Fibroblast of lung (primary cell): ENCODE measurements at regions not wholly inside any gene's neighbourhood (a gene's known extent, or its start where the extent isn't known, plus 50 kb on each side); places are given as distances from the start of the nearest gene placed in this dataset.

Experiments used
- DNase-seq, 2 donors: peaks; one replicate each; pipeline versions ENCODE4 v3.0.0 to v3.0.0-alpha.2; 2010; ENCODE audit warnings: low read depth in 2 of 2
- H2AFZ ChIP-seq: 2 replicates; pipeline ENCODE4 v1.5.1; 2012; ENCODE audit warnings: low read length, control low read depth, inconsistent platforms
- H3K27ac ChIP-seq: 2 replicates; pipeline ENCODE4 v1.5.1; 2011; ENCODE audit warnings: low read length, control low read depth; ENCODE audit not compliant: insufficient read depth
- H3K27me3 ChIP-seq: 2 replicates; pipeline ENCODE4 v1.5.1; 2011; ENCODE audit warnings: mild to moderate bottlenecking, low read length; ENCODE audit not compliant: control insufficient read depth, insufficient read depth
- H3K36me3 ChIP-seq: 2 replicates; pipeline ENCODE4 v1.5.1; 2011; ENCODE audit warnings: low read length; ENCODE audit not compliant: control insufficient read depth, insufficient read depth
- H3K4me1 ChIP-seq: 2 replicates; pipeline ENCODE4 v1.5.1; 2011; ENCODE audit warnings: low read length; ENCODE audit not compliant: control insufficient read depth, insufficient read depth; ENCODE audit errors: extremely low read depth
- H3K4me2 ChIP-seq: 2 replicates; pipeline ENCODE4 v1.5.1; 2011; ENCODE audit warnings: low read length, control low read depth; ENCODE audit not compliant: insufficient read depth; ENCODE audit errors: extremely low read depth
- H3K4me3 ChIP-seq, 4 experiments: fragments of 200-600 bp in 1 of 4; sonication (generic) in 1 of 4; replicated peaks in 1 of 4; 2 replicates each; pipeline ENCODE4 v1.5.1; 2011 to 2016; ENCODE audit warnings: low read length in 4 of 4, low read depth in 3 of 4, mild to moderate bottlenecking in 3 of 4, control low read depth in 2 of 4, inconsistent platforms in 1 of 4, mixed read lengths in 1 of 4; ENCODE audit not compliant: insufficient read depth in 1 of 4; ENCODE audit errors: control extremely low read depth in 1 of 4
- H3K79me2 ChIP-seq: 2 replicates; pipeline ENCODE4 v1.5.1; 2012; ENCODE audit warnings: mild to moderate bottlenecking, low read length, inconsistent platforms; ENCODE audit not compliant: control insufficient read depth, insufficient read depth
- H3K9ac ChIP-seq: 2 replicates; pipeline ENCODE4 v1.5.1; 2011; ENCODE audit warnings: mild to moderate bottlenecking, low read length, control low read depth; ENCODE audit not compliant: insufficient read depth
- H3K9me3 ChIP-seq: 2 replicates; pipeline ENCODE4 v1.5.1; 2012; ENCODE audit warnings: low read depth, low read length; ENCODE audit not compliant: control insufficient read depth, insufficient read depth
- H4K20me1 ChIP-seq: 2 replicates; pipeline ENCODE4 v1.5.1; 2011; ENCODE audit warnings: low read length; ENCODE audit not compliant: control insufficient read depth, insufficient read depth; ENCODE audit errors: extremely low read depth
- EZH2 ChIP-seq: IDR thresholded peaks from 2 replicates; pipeline ENCODE4 v1.5.1; 2012; ENCODE audit warnings: low read length, control low read depth, mild to moderate bottlenecking; ENCODE audit errors: missing control alignments
- TF ChIP-seq, protein P1 (sequence below), 2 donors: IDR thresholded peaks in 1 of 2; conservative IDR thresholded peaks in 1 of 2; 1 replicate in 1 of 2; 2 replicates in 1 of 2; pipeline ENCODE4 v1.5.1; 2011 to 2012; ENCODE audit warnings: low read length in 2 of 2, control low read depth in 1 of 2, inconsistent platforms in 1 of 2, low read depth in 1 of 2, mild to moderate bottlenecking in 1 of 2

DNA sequence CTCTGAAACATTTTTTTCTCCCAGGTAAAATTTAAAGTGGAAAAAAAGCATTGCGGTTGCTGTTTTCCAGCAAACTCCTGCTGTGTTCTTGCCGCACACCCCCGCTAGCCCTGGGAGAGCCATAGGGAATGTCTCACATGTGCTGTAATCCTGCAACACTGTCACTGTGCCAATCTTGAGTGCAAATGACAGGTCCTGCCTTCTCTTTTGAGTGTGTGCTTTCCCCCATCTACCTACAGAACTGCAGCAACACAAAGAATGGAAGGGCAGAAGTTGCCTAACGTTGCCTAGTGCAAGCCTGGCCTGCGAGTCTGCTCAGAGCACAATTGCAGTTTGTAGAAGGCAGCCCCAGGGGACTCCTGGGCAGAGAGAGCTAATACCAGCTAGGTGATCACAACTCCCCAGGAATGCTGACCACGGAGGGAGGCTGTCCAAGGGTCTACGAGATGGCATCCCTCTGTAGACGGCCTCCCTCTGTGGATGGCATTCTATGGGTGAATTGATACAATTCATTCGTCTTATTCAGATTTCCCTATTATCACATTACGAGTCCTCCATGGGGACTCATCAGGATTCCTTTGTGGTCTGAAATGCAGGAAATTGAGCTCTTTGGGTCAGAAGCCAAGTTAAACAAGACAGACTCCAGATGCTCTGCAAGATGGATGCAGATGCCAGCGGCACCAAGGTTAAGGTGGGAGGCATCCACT lies 172.6 kb upstream of the S1PR3 start:
- H3K27me3 ChIP-seq = peaks cover 3% of the 10 kb centered on the region
- no peak overlapping the region for H3K4me2 ChIP-seq
- no peak overlapping the region for H3K4me3 ChIP-seq
- no peak for TF ChIP-seq EZH2
- TF ChIP-seq, protein P1, sequence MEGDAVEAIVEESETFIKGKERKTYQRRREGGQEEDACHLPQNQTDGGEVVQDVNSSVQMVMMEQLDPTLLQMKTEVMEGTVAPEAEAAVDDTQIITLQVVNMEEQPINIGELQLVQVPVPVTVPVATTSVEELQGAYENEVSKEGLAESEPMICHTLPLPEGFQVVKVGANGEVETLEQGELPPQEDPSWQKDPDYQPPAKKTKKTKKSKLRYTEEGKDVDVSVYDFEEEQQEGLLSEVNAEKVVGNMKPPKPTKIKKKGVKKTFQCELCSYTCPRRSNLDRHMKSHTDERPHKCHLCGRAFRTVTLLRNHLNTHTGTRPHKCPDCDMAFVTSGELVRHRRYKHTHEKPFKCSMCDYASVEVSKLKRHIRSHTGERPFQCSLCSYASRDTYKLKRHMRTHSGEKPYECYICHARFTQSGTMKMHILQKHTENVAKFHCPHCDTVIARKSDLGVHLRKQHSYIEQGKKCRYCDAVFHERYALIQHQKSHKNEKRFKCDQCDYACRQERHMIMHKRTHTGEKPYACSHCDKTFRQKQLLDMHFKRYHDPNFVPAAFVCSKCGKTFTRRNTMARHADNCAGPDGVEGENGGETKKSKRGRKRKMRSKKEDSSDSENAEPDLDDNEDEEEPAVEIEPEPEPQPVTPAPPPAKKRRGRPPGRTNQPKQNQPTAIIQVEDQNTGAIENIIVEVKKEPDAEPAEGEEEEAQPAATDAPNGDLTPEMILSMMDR (conservative IDR thresholded peaks at IDR 0.05 in 1 of 2, IDR thresholded peaks at IDR 0.05 in 1 of 2; ENCODE audit: low read depth in 1 of 2, low read length in 2 of 2) = no peak
- no peaks in the 10 kb centered on the region for H3K36me3 ChIP-seq
- no peak overlapping the region for H3K9ac ChIP-seq
- peaks cover 9% of the 10 kb centered on the region for H3K4me1 ChIP-seq
- peak; percentile 48 to 87 for DNase-seq
- H2AFZ ChIP-seq = no peak overlapping the region
- no peak overlapping the region for H3K27ac ChIP-seq
- no peaks in the 10 kb centered on the region for H4K20me1 ChIP-seq
- H3K9me3 ChIP-seq = no peaks in the 10 kb centered on the region
- H3K79me2 ChIP-seq = no peaks in the 10 kb centered on the region

DNA sequence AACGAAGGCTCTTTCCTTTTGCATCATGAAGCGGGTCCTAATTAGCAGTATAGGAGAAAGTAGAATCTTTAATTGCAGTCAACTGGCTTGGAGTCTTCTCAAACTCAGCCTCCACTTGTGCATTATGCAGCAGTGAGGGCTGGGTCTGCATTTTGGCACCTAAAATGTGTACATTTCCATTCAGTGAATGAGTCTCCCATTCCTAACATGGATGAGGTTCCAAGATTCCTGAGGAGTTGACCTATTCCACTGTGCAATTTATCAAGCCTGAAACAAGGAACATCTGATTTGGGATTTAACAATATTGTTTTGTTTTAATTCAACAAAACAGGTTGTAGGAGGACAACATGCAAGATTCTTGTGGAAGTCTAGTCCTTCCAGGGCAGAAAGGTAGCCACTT lies 171.8 kb upstream of the S1PR3 start:
- TF ChIP-seq, protein P1 (conservative IDR thresholded peaks at IDR 0.05 in 1 of 2, IDR thresholded peaks at IDR 0.05 in 1 of 2; ENCODE audit: low read depth in 1 of 2, low read length in 2 of 2) = no peak
- TF ChIP-seq EZH2 = no peak
- Histone ChIP-seq H3K4me1 (peaks cover 4% of the 10 kb centered on the region), H3K79me2 (no peaks in the 10 kb centered on the region), H3K4me2 (no peak overlapping the region), H3K9me3 (no peaks in the 10 kb centered on the region), H2AFZ (no peak overlapping the region), H3K4me3 (no peak overlapping the region), H4K20me1 (no peaks in the 10 kb centered on the region), H3K27ac (no peak overlapping the region), H3K27me3 (peaks cover 3% of the 10 kb centered on the region), H3K9ac (no peak overlapping the region), H3K36me3 (no peaks in the 10 kb centered on the region)
- DNase-seq = peak in 1 of 2 donors; percentile 67

DNA sequence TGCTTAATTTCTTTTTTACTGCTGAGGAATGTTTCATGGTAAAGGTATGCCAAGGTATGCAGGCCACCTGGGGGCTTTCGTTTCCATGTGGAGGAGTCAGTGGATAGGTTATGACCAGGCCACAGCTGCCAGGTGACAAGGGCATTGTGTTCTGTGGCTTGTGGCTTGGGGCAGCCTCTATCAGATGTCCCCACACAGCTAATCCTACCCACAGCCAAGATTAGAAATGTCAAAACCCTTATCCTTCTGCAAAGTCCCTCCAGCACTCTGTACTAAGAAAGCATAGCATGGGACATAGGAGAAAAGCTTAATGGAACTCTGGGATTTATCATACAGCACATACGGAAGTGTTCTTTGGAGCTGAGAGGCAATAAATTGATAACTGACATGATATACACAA lies 171.2 kb upstream of the S1PR3 start:
- Histone ChIP-seq H3K79me2 (no peaks in the 10 kb centered on the region), H3K27ac (no peak overlapping the region), H3K27me3 (peaks cover 3% of the 10 kb centered on the region), H3K4me1 (peaks cover 2% of the 10 kb centered on the region), H3K4me2 (no peak overlapping the region), H3K9ac (no peak overlapping the region), H3K9me3 (no peaks in the 10 kb centered on the region), H2AFZ (no peak overlapping the region), H3K4me3 (no peak overlapping the region), H3K36me3 (no peaks in the 10 kb centered on the region), H4K20me1 (no peaks in the 10 kb centered on the region)
- TF ChIP-seq EZH2 = no peak
- TF ChIP-seq, protein P1 (conservative IDR thresholded peaks at IDR 0.05 in 1 of 2, IDR thresholded peaks at IDR 0.05 in 1 of 2; ENCODE audit: low read depth in 1 of 2, low read length in 2 of 2) = no peak
- peak in 1 of 2 donors; percentile 50 for DNase-seq
